Femur (tissue), 1 donor: ENCODE measurements at regions not wholly inside any gene's neighbourhood (a gene's known extent, or its start where the extent isn't known, plus 50 kb on each side); places are given as distances from the start of the nearest gene placed in this dataset.

Source experiments
- DNase-seq: peaks from one replicate; pipeline ENCODE4 v3.0.0-alpha.2; 2017

DNA sequence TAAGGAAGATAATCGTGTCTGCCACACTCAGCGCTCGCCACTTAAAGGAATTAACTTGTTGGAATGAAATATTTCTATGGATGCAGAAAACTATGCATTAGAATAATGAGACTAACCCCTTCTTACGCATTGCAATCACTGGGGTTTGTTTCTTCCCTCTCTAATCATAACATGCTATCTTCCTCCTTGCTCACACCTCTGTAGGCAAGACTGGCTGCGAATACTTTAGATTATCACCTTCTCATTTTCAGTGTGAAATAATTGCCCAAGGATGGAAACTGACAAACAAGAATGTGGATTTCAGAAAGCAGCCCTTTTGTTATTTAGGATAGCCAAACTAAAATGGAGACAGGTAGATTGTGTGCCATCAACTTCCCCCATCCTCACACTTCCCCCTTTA, 349.4 kb downstream of the MID1IP1 start:
- DNase-seq: no peak

DNA sequence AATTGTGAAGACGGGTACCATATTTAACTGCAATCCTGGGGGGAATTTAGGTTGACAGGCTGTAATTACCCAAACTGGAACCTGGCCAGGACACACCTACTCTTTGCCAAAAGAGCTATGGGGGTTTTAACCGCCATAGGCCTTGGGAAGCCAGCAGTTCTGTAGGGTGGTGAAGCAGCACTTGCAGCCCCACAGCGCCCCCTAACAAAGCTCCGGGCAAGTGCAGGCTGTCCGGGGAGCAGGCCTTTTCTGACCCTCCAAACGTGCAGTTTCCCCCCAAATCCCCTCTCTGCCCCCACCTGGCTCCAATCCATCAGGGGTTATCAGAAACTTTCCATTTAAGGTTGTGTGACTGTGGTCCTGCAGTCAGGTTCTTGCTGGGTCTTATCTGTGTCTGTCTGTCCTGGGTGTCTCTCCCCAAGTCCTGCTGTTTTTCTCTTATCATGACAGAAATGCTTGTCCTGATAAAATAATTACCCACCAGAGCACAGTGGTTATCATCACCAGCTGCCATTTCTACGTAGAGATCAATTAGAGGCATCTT, 350.9 kb downstream of the MID1IP1 start:
- peak; percentile 55 for DNase-seq

DNA sequence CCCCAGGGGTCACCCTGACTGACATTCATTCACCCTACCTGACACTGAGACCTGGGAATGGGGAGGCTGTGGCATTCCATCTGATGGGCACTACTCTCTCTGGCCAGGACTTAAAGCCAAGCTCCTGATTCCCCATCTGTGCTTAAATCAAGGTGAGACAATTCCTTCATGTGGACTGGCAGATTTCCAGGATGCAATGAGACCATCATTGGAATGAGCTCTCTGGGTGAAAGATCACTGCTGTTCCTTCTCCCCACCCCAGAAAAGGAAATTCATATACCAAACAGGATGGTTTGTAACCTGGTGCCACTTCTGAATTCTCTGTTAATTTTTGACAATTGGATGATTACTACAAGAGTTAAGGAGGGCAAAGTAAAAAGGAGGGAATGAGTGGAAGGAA, 354.8 kb downstream of the MID1IP1 start:
- DNase-seq: no peak

DNA sequence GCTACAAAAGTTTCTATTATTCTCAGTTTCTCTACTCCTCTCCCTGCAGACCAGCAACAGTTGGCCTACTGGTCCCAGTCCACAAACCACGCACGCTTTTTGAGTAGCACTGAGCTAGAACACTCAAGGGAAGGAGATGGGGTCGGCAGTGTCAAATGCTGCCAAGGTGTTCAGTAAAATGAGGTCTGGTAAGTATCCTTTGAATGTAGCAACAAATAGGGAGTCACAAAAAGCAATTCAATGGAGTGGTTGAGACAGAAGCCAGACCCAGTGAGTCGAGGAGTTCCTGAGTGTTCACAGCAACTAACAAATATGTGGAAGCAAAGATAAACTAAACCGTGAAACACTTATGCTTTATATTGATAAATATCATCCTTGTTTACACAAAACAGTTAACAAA, 355.7 kb downstream of the MID1IP1 start:
- no peak for DNase-seq

DNA sequence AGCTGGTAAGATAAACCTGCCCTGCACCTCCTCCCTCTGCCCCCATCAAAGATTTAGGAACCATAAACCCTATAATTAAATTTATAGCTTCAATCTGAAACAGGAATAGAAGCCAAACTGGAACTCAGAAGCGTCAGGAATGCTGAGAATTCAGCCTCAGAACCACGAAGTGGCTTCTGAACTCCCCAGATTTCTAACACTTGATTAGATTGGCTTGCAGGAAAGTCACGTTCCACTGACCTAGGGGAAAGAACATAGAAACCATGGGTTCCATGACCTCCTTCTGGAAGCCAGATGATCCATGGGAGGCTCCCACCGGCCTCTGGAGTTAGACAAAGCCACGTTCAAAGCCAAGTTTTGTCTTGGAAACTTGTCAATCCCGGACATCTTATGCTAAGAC, 356.5 kb downstream of the MID1IP1 start:
- no peak for DNase-seq

DNA sequence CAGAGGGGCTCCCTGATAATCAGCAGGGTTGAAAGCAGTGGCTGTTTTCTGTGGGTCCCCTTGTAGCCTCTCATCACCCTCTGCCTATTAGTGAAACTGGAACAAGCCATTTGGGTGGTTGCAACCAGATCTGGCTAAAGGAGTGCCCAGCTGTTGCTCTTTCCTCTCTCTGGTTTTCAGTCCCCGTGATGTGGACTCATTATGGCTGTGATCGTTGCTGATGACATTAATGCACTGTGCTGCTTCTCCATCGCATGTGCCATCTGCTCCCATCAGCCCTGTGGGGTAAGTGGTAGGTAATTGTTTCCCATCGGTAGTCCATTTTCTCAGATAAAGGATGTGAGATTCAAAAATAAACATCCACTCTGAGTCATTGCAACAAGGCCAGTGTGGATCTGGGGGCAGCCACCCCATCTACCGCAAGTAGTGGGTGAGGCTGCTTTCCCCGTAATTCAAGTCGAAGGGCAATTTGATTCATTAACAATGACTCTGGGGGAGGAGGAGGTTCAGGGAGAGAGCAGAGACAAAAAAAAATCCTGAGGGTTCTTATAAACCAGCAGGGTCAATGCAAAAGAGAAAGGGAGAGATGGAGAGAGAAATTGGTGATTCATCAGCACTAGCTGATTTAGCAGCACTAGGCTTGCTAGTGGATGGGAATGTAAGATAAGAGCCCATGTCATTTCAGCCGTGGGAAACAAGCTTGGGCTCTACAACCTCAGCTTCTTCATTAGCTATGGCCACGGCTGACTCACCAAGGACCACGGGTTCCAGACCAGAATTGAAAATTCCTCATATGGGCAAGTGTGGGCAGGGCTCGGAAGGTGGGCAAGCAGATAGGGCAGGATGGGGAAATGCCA, 357.8 kb downstream of the MID1IP1 start:
- no peak for DNase-seq

DNA sequence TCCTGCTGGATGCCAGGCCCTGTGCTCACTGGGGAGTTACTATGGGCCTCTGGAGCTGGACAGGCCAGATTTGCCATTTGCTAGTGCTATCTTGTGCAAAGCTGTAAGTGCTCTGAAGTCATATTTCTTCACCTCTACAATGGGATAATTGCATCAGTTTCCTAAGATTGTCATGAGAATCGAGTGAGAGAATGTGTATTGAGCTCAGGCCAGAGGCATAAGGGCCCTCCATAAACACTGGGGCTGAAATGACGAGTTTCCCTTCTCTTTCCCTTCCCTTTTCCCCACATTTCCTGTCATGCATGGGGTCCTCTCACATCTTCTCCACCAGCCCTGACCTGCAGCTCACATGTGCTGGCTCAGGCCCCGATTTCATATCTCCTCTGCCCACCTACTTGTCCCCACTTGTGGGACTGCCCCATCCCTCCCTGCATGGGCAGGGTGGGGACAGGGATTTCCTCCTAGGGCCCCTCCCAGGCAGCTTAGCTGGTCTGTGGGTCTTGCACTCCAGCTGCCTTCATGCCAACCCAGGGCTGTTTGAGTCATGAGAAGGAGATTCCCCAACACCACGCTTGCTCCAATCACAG, 358.8 kb downstream of the MID1IP1 start:
- no peak for DNase-seq

DNA sequence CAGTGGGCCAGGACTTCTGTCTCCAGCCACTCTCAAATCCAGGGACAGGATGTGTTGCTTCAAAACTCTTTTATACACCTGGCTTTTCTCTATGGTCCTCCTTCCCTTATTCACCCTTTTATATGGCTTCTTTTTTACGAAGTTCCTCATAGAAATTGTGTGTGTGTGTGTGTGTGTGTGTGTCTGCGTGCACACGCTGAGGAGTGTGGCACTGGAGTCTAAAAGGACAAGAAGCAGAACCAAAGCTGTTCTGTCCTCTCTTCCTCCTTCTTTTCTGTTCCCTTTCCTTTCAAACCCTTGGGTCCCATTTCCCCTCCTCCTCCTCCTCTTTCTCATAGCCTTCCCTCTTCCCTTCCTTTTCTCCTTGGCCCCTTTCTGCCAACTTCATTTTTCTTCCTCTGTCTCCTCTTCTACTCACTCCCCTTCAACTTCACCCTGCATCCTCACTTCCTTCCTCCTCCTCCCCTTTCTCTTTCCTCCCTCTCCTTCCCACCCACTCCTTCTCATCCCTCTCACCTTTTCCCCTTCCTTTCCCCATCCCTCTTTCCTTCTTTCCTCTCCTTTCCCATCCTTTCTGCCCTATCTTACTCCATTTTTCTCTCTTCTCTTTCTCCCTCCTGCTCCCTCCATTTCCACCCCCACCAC, 360.5 kb downstream of the MID1IP1 start:
- no peak for DNase-seq

DNA sequence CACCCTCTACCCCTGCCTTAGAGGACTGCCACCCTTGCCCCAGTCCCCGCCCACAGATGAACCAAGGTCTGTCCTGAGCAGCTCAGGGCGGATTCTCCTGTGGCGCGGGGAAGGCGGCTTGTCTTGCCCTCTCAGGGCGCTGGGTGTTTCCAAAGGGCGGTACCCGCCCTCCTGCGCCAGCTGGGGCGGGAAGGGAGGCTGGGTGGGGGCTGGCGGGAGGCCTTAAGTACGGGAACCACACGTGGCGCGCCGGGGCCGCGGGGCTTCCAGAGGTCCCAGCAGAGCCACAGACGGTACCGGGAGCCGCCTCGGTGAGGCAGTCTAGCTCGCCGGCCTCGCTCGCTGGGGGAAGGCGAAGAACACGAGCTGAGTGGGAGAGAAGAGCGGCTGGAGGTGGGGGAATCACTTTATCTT, 361.1 kb downstream of the MID1IP1 start:
- DNase-seq: peak; percentile 32

DNA sequence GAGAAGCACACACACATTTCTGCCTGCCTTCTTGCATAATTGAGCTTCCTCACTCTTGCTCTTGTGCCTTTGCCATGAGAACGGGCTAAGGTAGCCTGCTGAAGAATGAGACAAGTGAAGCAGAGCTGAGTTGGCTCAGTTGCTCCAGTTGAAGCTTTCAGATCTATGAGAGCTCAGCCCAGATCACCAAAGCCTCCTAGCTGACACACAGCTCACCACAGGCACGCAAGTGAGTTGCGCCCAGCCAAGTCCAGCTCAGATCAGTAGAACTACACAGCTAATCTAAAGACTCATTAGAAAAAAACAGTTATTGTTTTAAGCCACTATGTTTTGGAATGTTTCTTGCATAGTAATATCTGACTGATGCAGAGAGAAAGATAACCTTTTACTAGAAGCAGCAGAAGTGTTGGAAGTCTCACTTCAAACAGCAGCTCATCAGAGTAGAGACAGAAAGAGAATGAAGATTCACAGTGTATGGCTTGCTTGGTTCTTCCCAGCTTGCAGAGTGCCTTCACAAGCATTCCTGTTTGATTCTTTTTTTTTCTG, 362.4 kb downstream of the MID1IP1 start:
- no peak for DNase-seq

DNA sequence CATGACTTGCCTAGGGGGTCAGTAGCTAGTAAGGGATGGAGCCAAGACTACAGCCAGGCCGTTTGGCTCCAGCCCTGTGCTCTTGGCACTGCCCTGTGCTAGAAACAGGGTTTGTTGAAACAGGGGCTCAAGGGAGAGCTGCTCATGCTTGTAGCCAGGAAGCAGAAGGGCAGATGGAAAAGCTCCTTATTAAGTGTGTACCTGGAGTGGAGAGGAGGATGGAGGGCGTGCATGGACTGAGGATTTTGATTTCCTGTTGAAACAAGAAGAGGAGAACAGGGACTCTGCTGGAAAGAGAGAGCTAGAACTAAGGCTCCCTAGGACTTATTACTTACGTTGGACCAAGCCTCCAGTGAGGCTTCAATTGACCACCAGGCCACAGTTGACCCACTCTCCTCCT, 363.0 kb downstream of the MID1IP1 start:
- no peak for DNase-seq

DNA sequence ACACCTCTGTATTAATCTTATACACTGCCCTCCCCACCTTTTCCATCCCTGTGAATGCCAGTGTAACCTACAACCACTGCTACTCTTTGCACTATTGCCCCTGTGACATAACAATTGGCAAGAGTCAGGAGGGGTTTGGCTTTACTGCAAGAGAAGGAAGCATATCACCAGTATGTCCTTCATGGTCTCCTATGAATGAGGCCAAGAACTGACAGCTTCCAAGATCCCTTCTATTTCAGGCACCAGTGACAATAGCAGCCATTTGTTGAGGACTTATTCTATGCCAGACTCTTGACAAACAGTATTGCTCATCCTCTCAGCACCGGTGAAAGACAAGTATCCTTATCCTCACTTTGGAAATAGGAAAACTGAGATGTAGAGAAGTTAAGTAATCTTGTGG, 363.9 kb downstream of the MID1IP1 start:
- DNase-seq: no peak

DNA sequence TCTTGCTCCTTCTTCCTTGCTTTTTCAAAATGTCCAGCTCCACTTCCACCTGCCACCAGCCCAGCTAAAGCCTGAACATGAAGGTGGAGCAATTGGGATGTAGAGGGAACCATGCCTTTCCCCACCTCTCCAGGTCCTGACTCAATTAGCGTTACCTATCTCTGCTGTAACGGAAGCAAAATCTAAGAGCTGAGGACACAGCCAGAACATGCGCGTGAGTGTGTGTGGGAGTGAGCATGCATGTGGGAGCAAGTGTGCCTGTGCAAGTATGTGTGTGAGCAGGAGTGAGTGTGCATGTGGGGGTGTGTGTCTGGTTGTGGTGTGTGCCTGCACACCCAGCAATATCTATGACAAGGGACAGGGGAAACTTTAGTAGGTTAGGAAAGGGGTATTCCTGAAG, 364.5 kb downstream of the MID1IP1 start:
- no peak for DNase-seq

DNA sequence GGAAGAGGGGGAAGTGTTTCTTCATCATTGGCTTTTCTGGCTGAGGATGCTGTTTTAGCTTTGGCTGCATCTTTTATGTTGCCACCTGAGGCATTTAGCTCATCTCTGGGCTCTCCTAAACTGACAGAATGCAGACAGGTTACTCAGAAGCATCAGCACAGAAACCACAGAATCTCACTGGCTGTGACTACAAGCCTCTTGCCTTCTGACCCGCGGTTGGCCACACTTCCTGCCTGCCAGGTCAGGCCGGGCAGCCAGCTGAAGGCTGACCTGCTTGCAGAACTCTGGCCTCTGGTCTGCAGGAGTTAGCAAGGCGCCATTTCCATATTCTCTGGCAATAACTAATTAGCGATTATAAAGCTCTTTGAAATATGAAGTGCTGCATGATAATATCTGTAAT, 366.5 kb downstream of the MID1IP1 start:
- no peak for DNase-seq

DNA sequence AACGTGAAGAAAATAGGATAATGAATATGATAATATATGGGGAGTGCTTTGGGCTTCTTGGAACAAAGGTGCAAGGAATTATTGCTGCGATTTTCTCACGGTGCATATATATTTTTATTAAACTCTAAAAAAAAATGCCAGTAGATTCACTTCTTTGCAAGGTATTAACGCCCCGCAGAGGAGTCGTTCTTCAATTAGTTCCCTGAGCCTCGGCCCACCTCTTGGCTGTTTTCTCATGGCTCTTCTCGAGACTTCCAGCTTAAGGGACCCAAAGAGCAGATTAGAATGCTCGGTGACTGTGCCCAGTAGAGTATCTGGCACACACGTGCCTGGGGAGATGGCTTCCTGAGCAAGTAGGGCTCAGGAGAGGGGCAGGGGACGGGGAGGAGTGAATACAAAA, 367.4 kb downstream of the MID1IP1 start:
- DNase-seq: no peak

DNA sequence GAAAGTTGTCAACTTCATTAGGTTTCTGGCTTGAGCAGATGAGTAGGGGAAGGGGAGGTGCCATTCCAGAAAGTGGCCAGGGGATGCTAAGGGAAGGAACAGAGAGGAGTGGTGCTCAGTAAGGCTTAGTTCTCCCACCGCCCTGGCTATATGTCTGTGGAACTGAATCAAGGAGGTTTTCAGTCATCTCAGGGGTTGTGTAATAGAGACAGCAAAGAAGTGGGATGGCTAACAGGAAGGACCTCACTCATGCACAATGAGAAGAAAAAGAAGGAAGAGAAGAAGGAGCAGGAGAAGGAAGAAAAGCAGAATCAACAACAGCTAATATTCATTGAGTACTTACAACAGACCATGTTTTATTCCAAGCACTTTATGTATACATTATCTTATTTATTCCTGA, 368.7 kb downstream of the MID1IP1 start:
- no peak for DNase-seq

DNA sequence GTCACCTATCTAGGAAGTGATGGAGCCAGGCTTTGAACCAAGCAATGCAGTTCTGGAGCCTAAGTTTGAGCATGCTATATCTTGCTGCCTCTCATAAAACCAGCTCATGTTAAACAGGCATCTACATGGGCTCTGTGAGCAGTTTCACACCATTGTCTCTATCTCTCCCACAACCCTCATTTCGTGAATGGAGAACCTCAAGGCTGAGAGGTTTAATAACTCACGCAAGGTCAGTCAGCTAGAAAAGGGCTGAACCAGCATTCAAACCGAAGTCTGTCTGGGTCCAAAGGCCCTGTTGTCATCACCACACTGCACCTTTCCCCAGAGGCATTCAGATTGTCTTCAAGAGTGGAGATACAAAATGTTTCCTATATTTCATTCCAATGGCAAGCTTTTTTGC, 369.2 kb downstream of the MID1IP1 start:
- no peak for DNase-seq

DNA sequence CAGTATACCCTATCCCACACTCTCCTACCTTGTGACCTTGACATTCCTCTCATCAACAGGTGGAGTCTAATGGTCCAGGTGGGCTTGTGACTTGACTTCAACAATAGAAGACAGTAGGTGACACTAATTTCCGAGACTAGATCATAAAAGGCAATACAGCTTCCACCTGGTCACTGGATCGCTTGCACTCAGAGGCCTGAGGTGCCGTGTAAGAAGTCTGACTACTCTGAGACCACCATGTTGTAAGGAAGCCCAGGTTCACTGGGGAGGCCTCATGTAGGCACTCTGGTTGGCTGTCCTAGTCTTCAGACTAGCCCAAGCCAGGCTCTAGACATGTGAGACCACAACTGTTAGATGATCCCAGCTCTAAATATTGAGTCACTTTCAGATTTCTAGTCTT, 370.4 kb downstream of the MID1IP1 start:
- DNase-seq: no peak

DNA sequence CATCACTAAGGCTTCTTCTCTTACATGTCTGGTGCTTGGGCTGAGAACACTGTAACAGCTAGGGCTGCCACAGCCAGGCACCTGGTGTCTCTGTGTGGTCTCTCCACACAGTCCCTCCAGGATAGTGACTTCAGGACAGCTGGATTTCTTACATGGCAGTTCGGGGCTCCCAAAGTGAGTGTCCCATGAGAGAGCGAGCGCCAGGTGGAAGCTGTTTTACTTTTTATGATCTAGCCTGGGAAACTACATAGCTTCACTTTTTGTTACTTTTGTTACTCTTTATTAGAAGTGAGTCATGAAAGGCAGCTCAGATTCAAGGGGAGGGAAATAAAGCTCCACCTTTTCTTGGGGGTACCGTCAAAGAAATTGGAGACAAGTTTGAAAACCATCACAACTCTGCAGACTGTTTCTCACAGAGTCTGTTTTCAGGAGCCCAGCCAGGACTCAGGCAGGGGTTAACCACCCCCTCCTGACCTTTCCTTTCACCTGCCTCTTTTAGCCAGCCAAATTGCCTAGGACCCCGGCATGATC, 373.0 kb downstream of the MID1IP1 start:
- no peak for DNase-seq

DNA sequence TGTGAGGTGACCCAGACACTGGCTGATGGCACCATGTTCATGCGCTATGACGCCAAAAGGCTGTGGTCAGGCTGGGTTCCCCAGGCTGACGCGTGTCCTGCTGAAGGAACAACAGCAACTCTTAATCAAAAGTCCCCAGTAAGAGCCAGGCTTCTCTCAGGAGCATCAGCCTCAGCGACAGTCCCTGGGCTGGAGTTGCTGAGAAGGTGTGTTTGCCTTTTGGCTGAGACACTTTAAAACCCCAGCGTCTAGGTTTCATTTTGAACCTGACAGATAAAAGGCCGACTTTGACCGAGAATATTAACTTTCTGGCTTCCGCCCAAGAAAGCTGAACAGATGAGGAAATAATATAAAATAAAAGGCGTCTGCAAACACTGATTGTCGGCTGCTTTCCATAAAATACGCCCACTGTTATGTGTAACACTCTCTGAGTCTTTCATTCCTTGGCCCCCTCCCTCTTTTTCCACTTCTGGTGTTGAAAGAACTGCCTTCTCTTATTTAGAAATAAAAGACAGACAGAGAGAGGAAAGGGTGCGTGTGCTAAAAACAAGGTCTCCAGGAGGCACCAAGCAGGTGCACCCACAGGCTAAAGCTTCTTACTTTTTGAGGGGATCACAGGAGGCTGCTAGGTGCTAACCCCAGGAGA, 373.6 kb downstream of the MID1IP1 start:
- no peak for DNase-seq

DNA sequence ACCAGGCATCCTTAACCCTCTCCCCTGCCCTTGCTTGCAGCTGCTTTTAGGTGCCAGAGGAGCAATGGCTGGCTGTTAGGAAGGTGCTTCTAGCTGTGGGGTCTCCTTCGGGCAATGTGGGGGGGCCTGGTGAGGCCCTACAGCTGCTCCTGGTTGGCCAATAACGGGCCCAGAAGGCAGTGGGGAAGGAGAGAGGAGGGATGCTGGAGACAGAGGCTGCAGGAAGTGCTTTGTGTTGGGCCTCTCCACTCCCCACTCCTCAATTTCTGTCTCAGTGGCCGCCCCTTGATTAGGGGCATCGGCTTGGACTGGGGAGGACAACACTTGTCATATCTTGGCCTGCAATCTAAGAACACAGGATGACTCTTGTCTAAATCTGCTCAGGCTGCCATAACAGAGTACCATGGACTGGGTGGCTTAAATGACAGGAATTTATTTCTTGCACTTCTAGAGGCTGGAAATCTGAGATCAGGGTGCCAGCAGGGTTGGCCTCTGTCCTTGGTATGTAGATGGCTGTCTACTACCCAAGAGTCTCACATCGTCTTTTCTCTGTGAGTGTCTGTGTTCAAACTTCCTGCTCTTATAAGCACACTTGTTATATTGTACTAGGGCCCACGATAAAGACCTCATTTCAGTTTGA, 374.3 kb downstream of the MID1IP1 start:
- DNase-seq: no peak

DNA sequence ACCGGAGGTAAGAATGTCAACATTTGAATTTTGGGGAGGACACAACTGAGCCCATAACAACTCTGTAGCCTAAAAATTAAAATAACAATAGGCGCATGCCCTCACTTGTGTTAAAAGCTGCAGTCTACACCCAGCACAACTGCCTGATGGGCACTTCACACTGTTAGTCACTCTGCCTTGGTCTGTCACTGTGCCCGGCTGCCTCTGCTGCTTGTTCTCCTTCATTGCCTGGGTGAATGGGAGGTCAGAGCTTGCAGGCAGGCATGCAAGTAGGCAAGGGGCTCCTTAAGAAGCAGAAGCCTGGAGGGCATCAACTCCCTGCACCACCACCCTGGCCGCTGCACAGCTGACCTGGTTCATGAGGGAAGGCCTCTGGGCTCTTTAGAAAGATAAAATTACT, 374.8 kb downstream of the MID1IP1 start:
- no peak for DNase-seq
